GM19240 (cell line): ENCODE measurements at regions not wholly inside any gene's neighbourhood (a gene's known extent, or its start where the extent isn't known, plus 50 kb on each side); places are given as distances from the start of the nearest gene placed in this dataset.
"Not testable (repeated sequence)": the region's sequence is repeated elsewhere in the genome, so short reads cannot be mapped to it uniquely, and the experiment has no call there.

Experiments used
- DNase-seq: peaks from one replicate; pipeline ENCODE4 v3.0.0; 2011; ENCODE audit warnings: low spot score; ENCODE audit not compliant: insufficient read length

- not testable (repeated sequence) for DNase-seq
Observed at GRCh38 chr4:104662269-104662668, 167.6 kb upstream of the CXXC4 start.

GRCh38 chr4:104677116-104677515 lies 182.4 kb upstream of the CXXC4 start:
- no peak for DNase-seq

DNA sequence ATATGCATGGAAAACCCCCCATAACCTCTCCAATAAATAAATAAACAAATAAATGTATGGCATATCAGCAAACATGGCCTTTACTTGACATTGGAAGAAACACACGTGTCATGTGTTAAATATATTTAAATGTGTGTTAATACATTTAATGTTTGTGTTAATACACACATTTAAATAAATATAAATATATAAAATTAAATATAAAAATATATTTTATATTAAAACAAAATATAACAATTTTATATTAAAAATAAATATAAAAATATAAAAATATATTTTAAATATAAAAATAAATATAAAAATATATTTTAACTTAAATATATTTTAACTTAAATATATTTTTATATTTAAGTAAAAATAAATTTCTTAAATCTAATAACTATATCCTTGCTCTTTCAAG lies 187.6 kb upstream of the CXXC4 start:
- DNase-seq = no peak

DNA sequence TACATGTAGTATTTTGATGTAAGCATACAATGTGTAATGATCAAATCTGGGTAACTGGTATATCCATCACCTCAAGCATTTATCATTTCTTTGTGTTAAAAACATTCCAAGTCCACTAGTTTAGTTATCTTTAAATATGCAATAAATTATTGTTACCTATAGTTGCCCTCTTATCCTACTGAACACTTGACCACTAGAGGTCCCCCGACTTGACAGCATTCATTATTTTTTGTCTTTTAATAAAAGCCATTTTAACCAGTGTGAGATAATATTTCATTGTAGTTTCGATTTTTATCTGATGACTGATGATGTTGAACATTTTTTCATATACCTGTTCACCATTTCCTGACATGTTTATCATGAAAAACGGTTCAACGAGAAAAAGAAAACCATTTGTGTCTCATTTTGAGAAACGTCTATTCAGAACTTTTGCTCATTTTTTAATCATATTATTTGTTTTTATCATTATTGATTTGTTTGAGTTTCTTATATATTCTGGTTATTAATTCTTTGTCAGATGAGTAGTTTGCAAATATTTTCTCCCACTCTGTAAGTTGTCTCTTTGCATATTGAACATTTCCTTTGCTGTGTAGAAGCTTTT lies 199.0 kb upstream of the CXXC4 start:
- no peak for DNase-seq

- no peak for DNase-seq
Observed at GRCh38 chr4:104716584-104716983, 221.9 kb upstream of the CXXC4 start.

DNA sequence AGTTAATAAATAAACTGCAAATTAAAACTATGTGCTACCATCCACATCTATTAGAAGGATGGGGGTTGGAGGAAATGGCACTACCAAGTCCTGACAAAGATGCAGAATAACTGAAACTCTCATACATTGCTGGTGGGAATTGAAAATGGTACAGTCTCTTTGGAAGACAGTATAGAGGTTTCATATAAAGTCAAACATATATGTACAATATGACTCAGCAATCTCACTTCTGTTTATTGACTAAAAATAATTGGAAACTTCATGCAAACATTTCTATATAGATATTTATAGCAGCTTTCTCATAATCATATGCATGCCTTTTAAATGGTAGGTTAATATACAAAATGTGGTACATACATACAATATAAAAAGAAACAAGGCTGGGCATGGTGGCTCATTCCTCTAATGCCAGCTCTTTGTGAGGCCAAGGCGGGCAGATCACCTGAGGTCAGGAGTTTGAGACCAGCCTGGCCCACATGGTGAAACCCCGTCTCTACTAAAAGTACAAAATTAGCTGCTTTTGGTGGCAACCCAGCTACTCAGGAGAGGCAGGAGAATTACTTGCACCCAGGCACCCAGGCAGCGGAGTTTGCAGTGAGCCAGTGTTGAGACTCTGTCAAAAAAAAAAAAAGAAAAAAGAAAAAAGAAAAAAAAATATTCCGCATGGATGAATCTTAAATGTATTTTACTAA lies 225.0 kb upstream of the CXXC4 start:
- no peak for DNase-seq

- no peak for DNase-seq
Observed at GRCh38 chr4:104722467-104722866, 227.8 kb upstream of the CXXC4 start.

- DNase-seq = no peak
Observed at GRCh38 chr4:104726002-104726401, 231.3 kb upstream of the CXXC4 start.

- no peak for DNase-seq
Observed at GRCh38 chr4:104727643-104728042, 232.9 kb upstream of the CXXC4 start.

- no peak for DNase-seq
Observed at GRCh38 chr4:104728380-104729122, 233.9 kb upstream of the CXXC4 start.

GRCh38 chr4:104732766-104733165 lies 238.1 kb upstream of the CXXC4 start:
- DNase-seq = no peak

- DNase-seq = no peak
Observed at GRCh38 chr4:104735174-104735573, 240.5 kb upstream of the CXXC4 start.

DNA sequence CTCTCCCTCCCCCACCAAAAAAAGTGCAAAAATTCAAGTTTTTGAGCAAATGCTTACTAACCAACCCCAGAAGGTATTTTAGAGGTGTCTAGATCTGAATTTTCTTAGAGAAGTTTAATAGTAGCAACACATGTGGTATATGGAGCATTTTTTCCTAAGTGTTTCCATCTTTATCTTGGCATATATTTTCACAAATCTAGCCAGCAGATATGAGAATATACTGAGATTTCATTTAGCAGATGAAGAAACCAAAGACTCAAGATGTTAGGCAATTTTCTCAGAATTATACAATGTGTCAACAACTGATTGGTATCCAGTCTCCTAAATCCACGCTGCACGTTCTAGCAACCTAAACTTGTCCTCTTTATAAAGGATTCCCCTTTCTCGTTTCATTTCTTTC lies 245.5 kb upstream of the CXXC4 start:
- no peak for DNase-seq

DNA sequence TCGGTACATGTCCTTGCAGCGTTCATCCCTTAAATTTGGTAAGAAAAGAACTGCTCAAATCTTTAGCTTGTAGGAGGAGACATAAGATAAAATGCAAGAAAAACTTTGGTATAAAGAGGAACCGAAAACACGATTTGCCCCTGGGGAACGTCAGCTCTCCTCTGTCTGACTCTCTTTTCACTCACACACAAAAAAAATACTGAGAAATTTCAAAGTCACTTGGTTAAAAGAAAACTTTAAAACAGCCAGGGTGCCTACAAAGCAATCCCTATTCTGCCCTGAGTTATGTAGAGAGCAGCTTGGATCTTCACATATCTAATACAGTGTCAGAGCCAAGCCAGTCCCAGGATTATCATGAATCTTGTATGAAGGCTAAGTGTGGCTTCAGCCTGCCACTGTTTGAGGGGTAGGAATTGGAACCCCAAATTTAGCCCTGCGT lies 248.5 kb upstream of the CXXC4 start:
- DNase-seq = peak; percentile 25

GRCh38 chr4:104747635-104748034 lies 252.9 kb upstream of the CXXC4 start:
- no peak for DNase-seq

DNA sequence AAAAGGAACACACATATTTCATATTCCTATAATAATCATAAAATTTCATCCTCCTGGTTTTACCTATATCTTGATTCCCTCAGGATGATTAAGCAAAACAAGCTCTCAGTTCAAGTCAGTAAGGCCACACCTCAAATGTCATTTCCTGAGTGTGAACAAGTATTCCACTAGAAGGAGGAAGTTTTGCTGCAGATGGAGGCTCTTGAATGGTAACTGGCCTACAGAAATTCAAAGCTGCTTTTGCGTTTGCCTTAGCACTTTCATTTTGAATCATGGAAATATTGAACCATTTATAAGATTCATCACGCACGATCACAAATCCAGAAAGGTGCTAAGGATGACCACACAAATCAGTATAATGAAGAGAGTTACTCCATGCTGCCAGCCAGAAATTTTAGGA lies 254.4 kb upstream of the CXXC4 start:
- no peak for DNase-seq

DNA sequence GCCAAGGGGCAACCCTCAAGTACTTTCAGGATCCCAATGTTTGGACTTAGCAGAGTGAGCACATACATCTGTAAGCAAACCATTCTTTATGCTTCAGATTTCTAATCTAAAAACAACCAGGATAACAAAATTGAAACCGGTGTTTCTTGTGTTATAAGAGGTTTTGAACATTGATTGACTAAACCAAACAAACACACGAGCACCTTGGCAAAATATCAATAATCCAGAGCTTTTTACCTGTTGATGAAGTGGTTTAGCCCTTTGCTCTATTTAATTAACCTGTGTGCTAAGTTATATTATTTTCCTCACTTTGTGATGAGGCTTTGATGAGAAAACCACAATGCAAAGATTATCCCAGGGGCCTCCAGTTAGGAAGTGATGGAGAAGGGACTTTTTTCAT lies 255.3 kb upstream of the CXXC4 start:
- DNase-seq = no peak

GRCh38 chr4:104751468-104751867 lies 256.8 kb upstream of the CXXC4 start:
- DNase-seq = no peak

- no peak for DNase-seq
Observed at GRCh38 chr4:104752337-104752736, 257.6 kb upstream of the CXXC4 start.

- no peak for DNase-seq
Observed at GRCh38 chr4:104756837-104757236, 262.1 kb upstream of the CXXC4 start.

GRCh38 chr4:104758574-104758973 lies 263.9 kb upstream of the CXXC4 start:
- DNase-seq = no peak

DNA sequence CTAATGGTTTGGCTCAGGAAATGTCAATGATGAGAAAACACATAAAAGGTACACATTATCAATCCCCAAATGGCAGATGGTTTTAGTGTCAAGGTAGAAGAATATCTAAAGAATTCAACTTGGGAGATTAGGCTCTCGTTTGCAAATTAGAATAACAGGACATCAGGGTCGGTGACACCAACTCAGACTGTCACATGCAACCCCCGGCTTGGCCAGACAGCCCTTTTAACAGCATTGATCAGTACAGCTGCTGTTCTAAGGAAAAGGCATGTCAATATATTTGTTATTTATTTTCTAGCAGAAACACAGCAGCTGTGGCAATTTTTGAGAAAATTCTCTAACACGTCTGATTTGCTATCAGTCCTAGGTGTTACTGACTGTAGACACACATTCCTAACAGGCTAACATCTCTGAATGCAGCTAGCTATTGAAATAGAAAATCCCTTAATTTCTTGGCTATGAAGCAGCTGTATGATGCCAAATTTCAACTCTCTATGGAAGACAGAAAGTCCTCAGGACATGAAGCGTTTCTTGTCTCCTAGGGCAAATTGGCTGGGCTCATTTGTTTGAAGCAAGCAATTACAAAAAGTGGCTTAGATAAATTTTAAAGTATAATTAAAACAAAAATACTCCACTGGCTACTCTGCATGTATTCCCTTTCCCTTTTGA lies 269.0 kb upstream of the CXXC4 start:
- no peak for DNase-seq
